HG03108 (cell line): ENCODE measurements at regions not wholly inside any gene's neighbourhood (a gene's known extent, or its start where the extent isn't known, plus 50 kb on each side); places are given as distances from the start of the nearest gene placed in this dataset.

Experiments used
- ATAC-seq: cut with Tn5 transposase; IDR thresholded peaks from one replicate; pipeline ENCODE4 v1.9.1; 2021; ENCODE audit warnings: moderate library complexity; ENCODE audit not compliant: unreplicated experiment

DNA sequence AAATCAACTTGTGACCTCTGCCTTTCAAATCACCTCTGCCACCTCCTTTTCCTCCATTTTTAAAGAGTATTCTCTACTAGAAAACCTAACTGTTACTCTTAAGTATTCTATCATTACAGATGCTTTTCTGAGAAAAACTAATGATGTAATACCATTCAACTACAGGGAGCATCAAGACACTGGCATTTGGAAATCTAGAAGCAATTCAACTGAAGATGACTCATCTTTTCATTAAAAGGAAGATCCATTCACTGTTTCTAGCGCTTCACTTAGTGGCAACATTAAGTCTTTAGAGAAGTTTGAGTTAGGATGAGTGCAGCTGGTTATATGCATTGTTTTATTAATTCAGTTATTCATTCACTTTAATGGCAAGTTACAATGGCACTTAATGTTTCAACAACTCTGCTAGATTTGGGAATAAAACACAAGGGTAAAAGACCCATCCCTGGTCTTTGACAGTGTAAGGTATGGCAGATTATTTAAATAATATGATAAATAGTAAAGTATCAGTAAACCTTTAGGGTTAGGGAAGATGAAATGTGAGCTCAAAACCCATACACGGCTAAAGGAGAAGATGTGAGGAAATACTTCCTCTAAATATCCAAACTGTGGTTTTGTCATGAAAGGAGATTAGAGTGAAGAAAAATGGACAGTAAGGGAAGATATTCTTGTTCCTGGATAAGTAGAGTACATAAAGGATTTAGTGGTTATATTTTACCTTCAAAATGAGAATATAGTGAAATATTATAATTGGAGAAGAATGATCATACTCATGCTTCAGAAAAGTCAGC lies 61.7 kb downstream of the KCNJ2 start:
- ATAC-seq, result no peak

GRCh38 chr17:70232466-70232865 lies 63.1 kb downstream of the KCNJ2 start:
- no peak for ATAC-seq

- ATAC-seq, result no peak
These were observed 65.9 kb downstream of the KCNJ2 start for GRCh38 chr17:70235252-70235651.

GRCh38 chr17:70238228-70238627 lies 68.9 kb downstream of the KCNJ2 start:
- no peak for ATAC-seq

DNA sequence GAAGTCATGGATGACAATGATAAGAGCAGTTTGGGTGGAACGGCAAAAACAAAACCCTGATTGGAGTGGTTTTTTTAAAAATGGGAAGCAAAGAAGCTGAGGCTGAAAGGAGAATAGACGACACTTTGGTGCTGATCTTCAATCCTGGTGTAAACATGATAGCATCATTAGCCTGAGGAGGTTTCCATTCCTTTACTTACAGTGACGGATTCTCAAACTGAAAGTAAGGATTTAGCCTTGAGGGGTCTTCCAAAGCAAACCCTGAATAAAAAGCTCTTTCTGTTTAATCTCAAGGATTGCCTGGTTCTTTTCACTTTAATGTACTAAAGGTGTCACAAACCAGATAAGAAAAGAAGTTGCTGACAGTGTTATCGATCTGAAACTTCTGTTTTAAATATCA lies 69.3 kb downstream of the KCNJ2 start:
- no peak for ATAC-seq

GRCh38 chr17:70239391-70239826 lies 70.1 kb downstream of the KCNJ2 start:
- no peak for ATAC-seq

DNA sequence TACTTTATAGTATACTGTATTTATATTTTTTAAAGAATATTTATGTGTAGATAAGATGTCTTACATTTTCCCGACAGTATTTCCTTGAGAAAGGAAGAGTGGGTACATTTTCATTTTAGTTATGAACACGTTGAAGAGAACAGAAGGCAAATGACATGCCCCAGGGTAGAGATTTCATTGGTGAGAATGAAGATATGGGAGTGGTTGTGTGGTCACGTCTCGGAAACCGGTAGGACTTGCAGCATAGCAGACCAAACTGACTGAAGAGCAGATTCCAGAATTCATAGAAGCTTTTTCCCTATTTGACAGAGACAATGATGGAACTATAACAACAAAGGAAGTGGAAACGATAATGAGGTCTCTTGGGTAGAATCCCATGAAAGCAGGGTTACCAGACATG lies 71.7 kb downstream of the KCNJ2 start:
- ATAC-seq, result no peak

DNA sequence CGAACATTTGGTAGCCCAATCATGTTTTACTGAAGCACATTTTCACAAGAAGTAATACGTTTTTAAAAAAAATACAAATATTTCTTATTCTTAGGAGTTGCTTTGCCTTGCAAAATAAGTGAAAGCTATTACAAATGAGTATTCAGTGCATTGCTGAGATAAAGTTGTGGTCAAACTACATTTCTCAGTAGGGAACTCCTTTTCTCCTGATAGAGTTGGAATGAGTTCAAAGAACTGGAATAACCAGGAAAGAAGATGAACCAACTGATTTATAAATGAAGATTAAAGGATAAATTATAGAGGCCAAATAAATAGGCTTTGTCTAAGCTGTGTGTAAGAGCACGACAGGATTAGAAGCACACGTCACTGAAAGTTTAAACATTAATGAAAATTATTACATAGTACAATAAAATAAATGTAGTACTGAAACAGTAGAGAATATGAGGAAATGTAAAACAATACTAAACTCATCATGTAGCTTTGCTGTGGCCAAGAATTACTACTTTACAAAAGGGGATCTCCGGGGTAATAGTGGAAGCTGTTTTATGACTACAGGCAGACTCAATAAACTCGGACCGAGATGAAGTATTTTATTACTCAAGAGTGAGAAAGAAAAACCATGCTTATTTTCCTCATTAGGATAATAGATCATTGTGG lies 73.6 kb downstream of the KCNJ2 start:
- ATAC-seq, result no peak

DNA sequence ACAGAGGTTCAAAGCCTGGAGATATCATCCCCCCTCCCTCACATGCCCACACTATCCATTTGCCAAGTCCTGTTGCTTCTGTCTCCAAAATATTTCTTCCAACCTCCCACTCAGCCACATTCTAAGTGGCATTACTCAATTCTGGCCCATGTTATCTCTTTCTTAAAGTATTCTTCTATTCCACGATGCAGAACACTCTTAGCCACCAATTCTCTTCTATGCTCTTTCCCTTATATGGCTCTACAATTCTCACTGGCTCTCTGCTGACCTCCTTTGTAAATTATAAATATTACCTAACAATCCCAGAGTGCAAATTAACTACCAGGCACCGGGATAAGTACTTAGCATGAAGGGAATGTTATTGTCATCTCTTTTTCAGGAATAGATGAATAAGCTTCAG lies 82.4 kb downstream of the KCNJ2 start:
- no peak for ATAC-seq

- no peak for ATAC-seq
These were observed 85.6 kb downstream of the KCNJ2 start for GRCh38 chr17:70254735-70255460.

- ATAC-seq, result no peak
These were observed 87.4 kb downstream of the KCNJ2 start for GRCh38 chr17:70256751-70257150.

GRCh38 chr17:70258465-70258864 lies 89.1 kb downstream of the KCNJ2 start:
- no peak for ATAC-seq

GRCh38 chr17:70259400-70259799 lies 90.1 kb downstream of the KCNJ2 start:
- no peak for ATAC-seq

DNA sequence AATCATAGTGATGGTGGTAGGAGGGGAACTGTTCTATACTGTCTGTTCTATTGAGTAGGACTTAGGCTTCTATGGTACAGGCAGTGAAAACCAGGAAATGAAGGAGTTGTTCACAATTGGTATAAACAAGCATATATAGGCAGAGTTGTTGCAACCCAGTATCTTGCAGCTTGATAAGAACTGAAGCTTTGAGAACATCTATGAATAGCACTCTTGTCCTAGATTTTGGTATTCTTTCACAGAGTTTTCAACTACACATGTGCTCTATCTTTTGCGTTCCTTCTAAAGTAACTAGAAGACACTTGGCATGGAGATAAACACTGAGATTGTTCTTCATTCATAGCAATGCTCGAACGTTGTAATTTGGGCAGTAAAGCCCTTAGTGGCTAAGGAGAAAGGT lies 91.8 kb downstream of the KCNJ2 start:
- no peak for ATAC-seq

GRCh38 chr17:70265471-70265870 lies 96.1 kb downstream of the KCNJ2 start:
- no peak for ATAC-seq

GRCh38 chr17:70266394-70266793 lies 97.1 kb downstream of the KCNJ2 start:
- ATAC-seq, result no peak

DNA sequence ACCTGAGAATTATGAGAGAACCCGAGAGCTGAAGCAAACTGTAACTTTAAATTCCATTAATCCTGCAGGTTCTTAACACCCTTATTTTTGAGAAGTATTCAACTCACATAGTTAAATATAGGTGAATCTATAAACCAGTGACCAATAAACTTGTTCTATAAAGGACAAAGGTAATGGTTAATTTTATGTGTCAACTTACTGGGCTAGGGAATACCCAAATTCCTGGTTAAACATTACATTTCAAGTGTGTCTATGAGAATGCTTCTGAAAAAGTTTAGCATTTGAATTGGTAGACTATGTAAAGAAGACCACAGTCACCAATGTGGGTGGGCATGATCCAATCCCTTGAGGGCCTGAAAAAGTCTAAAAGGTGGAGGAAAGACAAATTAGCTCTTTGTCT lies 99.1 kb downstream of the KCNJ2 start:
- ATAC-seq, result no peak

DNA sequence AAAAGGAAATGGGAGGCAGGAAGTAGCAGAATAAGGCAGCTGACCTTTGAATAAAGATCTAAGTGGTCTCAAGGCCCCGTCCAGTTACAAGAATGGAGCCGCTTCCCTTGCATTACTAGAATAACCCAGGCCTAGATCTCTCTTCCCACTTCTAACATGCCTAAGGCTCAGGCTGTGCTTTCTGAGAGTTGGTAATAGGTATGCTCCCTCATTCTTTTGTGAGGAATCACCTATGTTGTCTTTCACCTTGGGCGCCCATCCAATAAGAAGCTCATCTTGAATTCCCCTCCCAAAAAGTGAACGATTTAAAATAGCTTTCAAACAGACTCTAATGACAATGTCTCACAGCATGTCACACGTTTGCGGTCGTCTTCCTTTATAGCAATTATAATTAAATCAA lies 101.2 kb downstream of the KCNJ2 start:
- no peak for ATAC-seq

GRCh38 chr17:70271200-70271599 lies 101.9 kb downstream of the KCNJ2 start:
- no peak for ATAC-seq

GRCh38 chr17:70271672-70272071 lies 102.3 kb downstream of the KCNJ2 start:
- no peak for ATAC-seq

- ATAC-seq, result no peak
These were observed 104.9 kb downstream of the KCNJ2 start for GRCh38 chr17:70274255-70274654.

DNA sequence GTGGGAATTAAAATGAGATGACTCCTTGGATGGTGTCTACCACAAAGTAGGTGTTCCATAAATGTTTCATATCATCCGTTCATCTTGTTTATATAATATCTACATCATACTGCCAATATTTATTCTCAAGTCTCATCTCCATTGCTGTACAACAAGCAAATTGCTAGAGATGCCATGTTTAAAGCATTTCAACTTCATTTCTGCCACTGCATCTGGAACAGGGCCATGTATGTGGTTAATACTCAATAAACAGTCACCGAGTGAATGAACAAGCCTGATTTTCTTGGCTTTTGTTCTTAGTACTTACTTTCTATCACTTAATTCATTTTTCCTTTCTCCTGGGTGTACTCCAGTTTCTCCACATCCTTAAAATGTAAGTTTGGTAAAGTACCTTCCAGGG lies 107.6 kb downstream of the KCNJ2 start:
- ATAC-seq, result no peak
